ENCODE measurements at regions not wholly inside any gene's neighbourhood (a gene's known extent, or its start where the extent isn't known, plus 50 kb on each side); places are given as distances from the start of the nearest gene placed in this dataset.

GRCh38 chr9:93886911-93887310 is 68.2 kb downstream of the BARX1 start:
- TF ChIP-seq CTCF (conservative IDR thresholded peaks at IDR 0.05; ENCODE audit: low read depth, low read length): no peak
- no peak for TF ChIP-seq EZH2 (IDR thresholded peaks at IDR 0.05; ENCODE audit: borderline replicate concordance, low read depth, low read length, poor library complexity, severe bottlenecking)

Measured in A673 (cell line).